ENCODE measurements at regions not wholly inside any gene's neighbourhood (a gene's known extent, or its start where the extent isn't known, plus 50 kb on each side); places are given as distances from the start of the nearest gene placed in this dataset.
A peak's percentile ranks its signal among the peaks of the same experiment; 100 is the strongest.

GRCh38 chr1:4033129-4033676 is 133.1 kb upstream of the C1orf174 start:
- DNase-seq (ENCODE audit: extremely low spot score): peak; percentile 62
- Histone ChIP-seq H3K27me3 (peaks cover 0 to 57% (median 9%) of the 10 kb centered on the region in 4 donors), H3K27ac (replicated peaks in 1 of 4) (no peak overlapping the region), H3K36me3 (no peaks in the 10 kb centered on the region), H3K9me3 (peaks cover 0 to 13% (median 5%) of the 10 kb centered on the region in 4 donors), H3K4me1 (no peaks in the 10 kb centered on the region), H3K4me3 (no peak overlapping the region)
- WGBS: 34% methylated on average over 14 of the region's 14 CpGs
- TF ChIP-seq CTCF (IDR thresholded peaks at IDR 0.05): no peak
- no peak for TF ChIP-seq POLR2AphosphoS5 (IDR thresholded peaks at IDR 0.05)
- TF ChIP-seq EP300 (IDR thresholded peaks at IDR 0.05): no peak
- TF ChIP-seq POLR2A (IDR thresholded peaks at IDR 0.05; ENCODE audit: low read depth): no peak
- intact Hi-C loops (cut with DNase I): no loop called here

- peak; percentile 47 for DNase-seq (ENCODE audit: extremely low spot score)
- TF ChIP-seq POLR2A (IDR thresholded peaks at IDR 0.05; ENCODE audit: low read depth) (no peak), EP300 (IDR thresholded peaks at IDR 0.05) (no peak), CTCF (IDR thresholded peaks at IDR 0.05) (no peak), POLR2AphosphoS5 (IDR thresholded peaks at IDR 0.05) (no peak)
- Histone ChIP-seq H3K9me3 (peaks cover 0 to 13% (median 5%) of the 10 kb centered on the region in 4 donors), H3K4me3 (no peak overlapping the region), H3K27me3 (peaks cover 0 to 57% (median 9%) of the 10 kb centered on the region in 4 donors), H3K27ac (replicated peaks in 1 of 4) (no peak overlapping the region), H3K4me1 (no peaks in the 10 kb centered on the region), H3K36me3 (no peaks in the 10 kb centered on the region)
- intact Hi-C loops (cut with DNase I): no loop called here
- 37% methylated on average over 7 of the region's 8 CpGs for WGBS
Observed at GRCh38 chr1:4033713-4034112, 133.6 kb upstream of the C1orf174 start.

- peak; percentile 53 for DNase-seq (ENCODE audit: extremely low spot score)
- TF ChIP-seq POLR2AphosphoS5 (IDR thresholded peaks at IDR 0.05) (no peak), POLR2A (IDR thresholded peaks at IDR 0.05; ENCODE audit: low read depth) (no peak), EP300 (IDR thresholded peaks at IDR 0.05) (no peak), CTCF (IDR thresholded peaks at IDR 0.05) (no peak)
- Histone ChIP-seq H3K27me3 (peaks cover 0 to 51% (median 9%) of the 10 kb centered on the region in 4 donors), H3K4me1 (no peaks in the 10 kb centered on the region), H3K4me3 (no peak overlapping the region), H3K9me3 (peaks cover 0 to 13% (median 5%) of the 10 kb centered on the region in 4 donors), H3K36me3 (no peaks in the 10 kb centered on the region), H3K27ac (replicated peaks in 1 of 4) (no peak overlapping the region)
- intact Hi-C loops (cut with DNase I): no loop called here
- WGBS: 73% methylated on average over 6 of the region's 8 CpGs
Observed at GRCh38 chr1:4034318-4034887, 134.3 kb upstream of the C1orf174 start.

- WGBS: 61% methylated on average over 5 of the region's 5 CpGs
- H3K9me3 ChIP-seq: peaks cover 0 to 2% (median 0%) of the 10 kb centered on the region in 4 donors
- intact Hi-C loops (cut with DNase I): no loop called here
- H3K27ac ChIP-seq (replicated peaks in 1 of 4): no peak overlapping the region
- H3K4me1 ChIP-seq: no peaks in the 10 kb centered on the region
- TF ChIP-seq CTCF (IDR thresholded peaks at IDR 0.05): no peak
- TF ChIP-seq POLR2A (IDR thresholded peaks at IDR 0.05; ENCODE audit: low read depth): no peak
- no peak for TF ChIP-seq EP300 (IDR thresholded peaks at IDR 0.05)
- no peak for TF ChIP-seq POLR2AphosphoS5 (IDR thresholded peaks at IDR 0.05)
- H3K4me3 ChIP-seq: no peak overlapping the region
- peaks cover 0 to 39% (median 0%) of the 10 kb centered on the region in 4 donors for H3K27me3 ChIP-seq
- no peaks in the 10 kb centered on the region for H3K36me3 ChIP-seq
- DNase-seq (ENCODE audit: extremely low spot score): no peak
Observed at GRCh38 chr1:4044967-4045366, 144.9 kb upstream of the C1orf174 start.
